HG03066 (cell line): ENCODE measurements at regions not wholly inside any gene's neighbourhood (a gene's known extent, or its start where the extent isn't known, plus 50 kb on each side); places are given as distances from the start of the nearest gene placed in this dataset.

ENCODE experiments used
- ATAC-seq: cut with Tn5 transposase; IDR thresholded peaks from one replicate; pipeline ENCODE4 v1.9.1; 2021; ENCODE audit warnings: low read depth; ENCODE audit not compliant: unreplicated experiment

GRCh38 chr14:98161356-98161755, 1110.6 kb downstream of the BCL11B start:
- ATAC-seq = no peak

- ATAC-seq = no peak
These were observed 1108.9 kb downstream of the BCL11B start for GRCh38 chr14:98162856-98163805.

- no peak for ATAC-seq
These were observed 1108.1 kb downstream of the BCL11B start for GRCh38 chr14:98163873-98164272.

- no peak for ATAC-seq
These were observed 1106.0 kb downstream of the BCL11B start for GRCh38 chr14:98165976-98166375.

- no peak for ATAC-seq
These were observed 1104.7 kb downstream of the BCL11B start for GRCh38 chr14:98167275-98167674.

DNA sequence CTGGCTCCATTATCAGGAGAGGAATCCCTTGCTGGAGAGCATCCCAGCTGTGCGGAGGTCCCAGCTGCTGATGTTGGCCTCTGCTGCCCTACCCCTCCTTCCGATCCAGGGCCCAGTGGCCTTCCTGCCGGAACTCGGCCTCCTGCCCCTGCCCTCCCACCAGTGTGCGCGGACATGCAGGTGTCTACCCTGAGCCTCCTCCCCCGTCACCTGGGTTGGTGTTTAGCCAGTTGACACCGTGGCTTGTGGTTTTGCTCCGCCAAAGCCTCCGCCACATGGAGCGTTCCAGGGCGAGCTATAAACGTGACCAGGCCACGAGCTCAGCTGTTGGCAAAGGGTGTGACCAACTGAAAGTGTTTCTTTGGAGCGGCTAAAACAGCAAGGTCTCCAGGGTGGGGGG, 1104.3 kb downstream of the BCL11B start:
- ATAC-seq = no peak

GRCh38 chr14:98168211-98168985, 1103.6 kb downstream of the BCL11B start:
- ATAC-seq = no peak

- ATAC-seq = no peak
These were observed 1102.8 kb downstream of the BCL11B start for GRCh38 chr14:98169170-98169587.

DNA sequence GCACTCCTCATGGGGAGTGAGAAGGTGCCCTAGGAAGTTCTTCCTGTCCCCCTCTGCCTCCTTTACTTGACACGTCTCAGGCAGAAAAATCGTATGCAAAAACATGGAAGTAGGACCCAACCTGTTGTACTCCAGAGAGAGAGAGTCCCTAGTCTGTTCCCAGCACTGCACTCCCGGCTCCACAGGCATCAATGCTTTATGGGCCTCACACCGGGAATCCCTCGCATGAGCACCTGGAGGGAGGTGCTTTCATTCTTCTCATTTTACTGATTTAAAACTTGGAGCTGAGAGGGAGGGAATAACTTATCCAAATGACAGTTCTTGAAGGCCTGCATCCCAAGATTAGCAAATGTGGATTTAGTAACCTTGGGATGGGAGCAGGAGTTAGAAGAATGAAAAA, 1101.4 kb downstream of the BCL11B start:
- ATAC-seq = no peak

- no peak for ATAC-seq
These were observed 1100.3 kb downstream of the BCL11B start for GRCh38 chr14:98171654-98172053.

- no peak for ATAC-seq
These were observed 1099.7 kb downstream of the BCL11B start for GRCh38 chr14:98172243-98172778.

GRCh38 chr14:98173305-98173704, 1098.7 kb downstream of the BCL11B start:
- no peak for ATAC-seq

- no peak for ATAC-seq
These were observed 1098.0 kb downstream of the BCL11B start for GRCh38 chr14:98174041-98174440.

DNA sequence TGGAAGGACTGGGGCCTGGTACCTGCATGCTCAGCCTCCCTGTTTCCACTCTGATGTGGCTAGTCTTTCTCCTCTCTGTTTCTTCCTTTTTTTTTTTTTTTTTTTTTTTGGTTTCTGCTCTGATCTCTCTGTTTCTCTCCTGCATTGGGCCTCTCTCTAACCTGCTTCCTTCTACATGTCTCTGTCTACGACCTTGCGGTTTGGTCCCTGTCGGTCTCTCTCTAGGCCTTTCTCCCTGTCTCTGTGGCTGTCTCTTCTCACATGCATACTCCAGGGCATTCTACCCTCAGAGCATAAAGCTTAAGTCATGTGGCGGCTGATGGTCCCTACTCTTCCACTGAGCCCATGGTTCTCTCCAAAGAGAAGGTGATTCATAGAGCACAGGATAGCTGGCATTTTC, 1096.6 kb downstream of the BCL11B start:
- no peak for ATAC-seq

DNA sequence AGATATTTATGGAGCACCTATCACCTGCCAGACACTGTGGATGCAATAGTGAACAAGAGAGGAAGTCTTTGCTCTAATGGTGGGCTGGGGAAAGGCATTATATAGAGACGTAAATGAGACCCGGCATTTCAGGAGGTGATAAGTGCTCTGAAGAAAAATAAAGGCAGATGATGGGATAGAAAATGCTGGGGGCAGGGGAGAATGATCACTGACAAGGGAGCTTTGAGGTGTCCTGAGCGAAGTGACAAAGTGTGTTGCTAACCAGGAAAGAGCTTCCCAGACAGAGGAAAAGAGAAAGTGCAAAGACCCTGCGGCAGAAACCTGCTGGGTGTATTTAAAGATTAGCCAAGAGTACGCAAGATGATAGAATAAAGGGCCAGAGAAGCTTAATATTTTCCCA, 1096.1 kb downstream of the BCL11B start:
- ATAC-seq = no peak

- no peak for ATAC-seq
These were observed 1095.1 kb downstream of the BCL11B start for GRCh38 chr14:98176892-98177291.

GRCh38 chr14:98177551-98177950, 1094.4 kb downstream of the BCL11B start:
- no peak for ATAC-seq

- no peak for ATAC-seq
These were observed 1090.8 kb downstream of the BCL11B start for GRCh38 chr14:98181241-98181640.

GRCh38 chr14:98181768-98182167, 1090.2 kb downstream of the BCL11B start:
- no peak for ATAC-seq

- no peak for ATAC-seq
These were observed 1089.5 kb downstream of the BCL11B start for GRCh38 chr14:98182393-98183055.

- no peak for ATAC-seq
These were observed 1088.4 kb downstream of the BCL11B start for GRCh38 chr14:98183556-98183955.
